ENCODE measurements at regions not wholly inside any gene's neighbourhood (a gene's known extent, or its start where the extent isn't known, plus 50 kb on each side); places are given as distances from the start of the nearest gene placed in this dataset.

DNA sequence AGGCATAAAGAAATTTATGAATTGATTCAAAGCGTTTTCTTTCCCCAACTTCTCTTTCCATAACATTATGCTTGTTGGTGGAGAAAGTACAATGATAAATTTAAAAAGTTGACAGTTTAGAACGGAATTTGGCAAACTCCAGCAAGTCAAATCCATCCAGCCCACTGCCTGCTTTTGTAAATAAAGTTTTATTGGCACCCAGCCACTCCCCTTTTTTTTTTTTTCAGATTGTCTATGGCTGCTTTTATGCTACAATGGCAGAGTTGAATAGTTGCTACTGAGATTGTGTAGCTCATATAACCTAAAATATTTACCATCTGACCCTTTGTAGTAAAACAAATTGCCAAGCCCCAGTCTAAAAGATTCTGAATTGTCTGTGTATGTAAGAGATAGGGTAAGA lies 112.8 kb upstream of the RBMS3 start:
- no peak for DNase-seq (ENCODE audit: low read depth)
- TF ChIP-seq, protein P1, sequence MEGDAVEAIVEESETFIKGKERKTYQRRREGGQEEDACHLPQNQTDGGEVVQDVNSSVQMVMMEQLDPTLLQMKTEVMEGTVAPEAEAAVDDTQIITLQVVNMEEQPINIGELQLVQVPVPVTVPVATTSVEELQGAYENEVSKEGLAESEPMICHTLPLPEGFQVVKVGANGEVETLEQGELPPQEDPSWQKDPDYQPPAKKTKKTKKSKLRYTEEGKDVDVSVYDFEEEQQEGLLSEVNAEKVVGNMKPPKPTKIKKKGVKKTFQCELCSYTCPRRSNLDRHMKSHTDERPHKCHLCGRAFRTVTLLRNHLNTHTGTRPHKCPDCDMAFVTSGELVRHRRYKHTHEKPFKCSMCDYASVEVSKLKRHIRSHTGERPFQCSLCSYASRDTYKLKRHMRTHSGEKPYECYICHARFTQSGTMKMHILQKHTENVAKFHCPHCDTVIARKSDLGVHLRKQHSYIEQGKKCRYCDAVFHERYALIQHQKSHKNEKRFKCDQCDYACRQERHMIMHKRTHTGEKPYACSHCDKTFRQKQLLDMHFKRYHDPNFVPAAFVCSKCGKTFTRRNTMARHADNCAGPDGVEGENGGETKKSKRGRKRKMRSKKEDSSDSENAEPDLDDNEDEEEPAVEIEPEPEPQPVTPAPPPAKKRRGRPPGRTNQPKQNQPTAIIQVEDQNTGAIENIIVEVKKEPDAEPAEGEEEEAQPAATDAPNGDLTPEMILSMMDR (IDR thresholded peaks at IDR 0.05; ENCODE audit: insufficient read depth, low read depth, low read length, missing control alignments) = no peak
- H3K4me3 ChIP-seq (ENCODE audit: low read length) = no peak overlapping the region

DNA sequence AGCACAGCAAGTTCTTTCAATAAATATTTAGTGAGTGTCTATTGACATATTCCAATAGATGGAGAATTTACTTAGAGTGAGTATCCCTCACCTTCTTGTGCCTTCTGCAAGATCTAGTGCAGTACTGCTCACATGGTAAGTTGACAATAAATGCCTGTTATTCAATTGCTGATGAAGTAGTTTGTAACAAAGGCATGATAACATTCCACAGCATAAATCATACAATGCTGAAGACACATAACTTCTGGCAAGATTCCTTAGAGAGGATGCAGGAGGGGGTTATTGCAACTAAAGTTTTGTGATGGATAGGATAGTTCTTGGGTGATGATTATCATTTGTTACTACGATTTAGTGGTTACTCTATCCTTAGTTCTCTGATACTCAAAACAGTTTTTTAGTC lies 112.2 kb upstream of the RBMS3 start:
- TF ChIP-seq, protein P1 (IDR thresholded peaks at IDR 0.05; ENCODE audit: insufficient read depth, low read depth, low read length, missing control alignments) = no peak
- no peak overlapping the region for H3K4me3 ChIP-seq (ENCODE audit: low read length)
- DNase-seq (ENCODE audit: low read depth) = no peak

DNA sequence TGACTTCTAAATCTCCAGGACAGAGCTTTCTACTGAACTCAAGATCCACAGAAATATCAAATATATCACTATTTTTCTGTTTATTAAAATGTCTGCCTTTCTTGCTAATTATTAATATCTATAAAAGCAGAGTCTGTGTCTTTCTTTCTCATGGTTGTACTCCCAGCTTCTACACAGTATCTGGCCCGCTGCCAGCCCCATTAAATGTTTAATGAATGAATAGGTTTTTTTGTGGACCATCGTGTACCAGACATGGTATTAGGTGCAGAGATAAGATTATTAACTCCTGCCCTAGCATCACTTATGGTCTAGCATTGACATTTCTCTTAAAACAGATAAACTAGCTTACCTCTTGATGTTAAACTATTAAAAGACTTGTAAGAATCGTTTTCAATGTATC lies 111.4 kb upstream of the RBMS3 start:
- DNase-seq (ENCODE audit: low read depth) = no peak
- TF ChIP-seq, protein P1 (IDR thresholded peaks at IDR 0.05; ENCODE audit: insufficient read depth, low read depth, low read length, missing control alignments) = no peak
- no peak overlapping the region for H3K4me3 ChIP-seq (ENCODE audit: low read length)

DNA sequence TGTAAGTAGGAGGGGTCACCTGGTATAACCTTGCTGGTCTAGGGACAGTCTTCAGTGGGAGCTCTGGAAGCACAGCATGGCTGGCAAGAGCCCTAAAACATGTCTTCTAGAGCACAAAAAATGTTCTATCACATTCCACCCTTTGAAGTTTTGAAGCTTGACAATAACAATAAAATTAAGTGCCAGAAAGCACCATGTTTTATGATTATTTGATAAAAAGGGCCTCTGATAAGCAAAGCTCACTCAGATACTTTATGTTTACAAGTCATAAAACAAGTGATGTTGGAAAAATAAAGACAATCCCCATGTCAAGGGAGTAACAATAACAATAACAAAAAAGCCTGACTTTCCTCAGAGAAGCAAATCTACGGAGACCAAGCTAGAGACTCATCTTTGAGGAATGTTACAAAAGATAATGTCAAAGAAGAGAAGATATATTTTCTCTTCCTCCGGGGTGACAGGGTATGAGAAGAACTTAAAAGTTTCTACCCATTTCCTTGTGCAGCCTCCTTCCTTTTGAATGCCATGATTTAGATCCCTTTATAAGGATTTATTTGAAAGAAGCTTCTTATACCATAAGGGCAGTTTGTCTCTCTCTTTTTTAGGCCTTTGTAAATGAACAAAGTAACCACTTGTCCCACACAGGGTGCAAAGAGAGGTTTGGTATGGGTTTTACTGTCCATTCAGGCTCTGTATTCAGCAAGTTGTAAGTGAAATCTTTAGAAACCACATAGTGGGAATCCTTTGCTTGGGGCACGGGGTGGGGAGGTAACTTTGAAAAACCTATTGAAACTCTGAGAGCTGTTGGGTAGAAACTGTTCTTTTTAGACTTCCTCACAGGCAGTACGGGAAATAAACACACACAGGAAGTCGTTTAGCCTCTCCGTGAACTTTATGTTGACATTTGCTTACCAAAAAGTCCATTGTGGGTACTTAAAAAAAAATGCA lies 109.6 kb upstream of the RBMS3 start:
- TF ChIP-seq, protein P1 (IDR thresholded peaks at IDR 0.05; ENCODE audit: insufficient read depth, low read depth, low read length, missing control alignments) = no peak
- DNase-seq (ENCODE audit: low read depth) = no peak
- no peak overlapping the region for H3K4me3 ChIP-seq (ENCODE audit: low read length)

DNA sequence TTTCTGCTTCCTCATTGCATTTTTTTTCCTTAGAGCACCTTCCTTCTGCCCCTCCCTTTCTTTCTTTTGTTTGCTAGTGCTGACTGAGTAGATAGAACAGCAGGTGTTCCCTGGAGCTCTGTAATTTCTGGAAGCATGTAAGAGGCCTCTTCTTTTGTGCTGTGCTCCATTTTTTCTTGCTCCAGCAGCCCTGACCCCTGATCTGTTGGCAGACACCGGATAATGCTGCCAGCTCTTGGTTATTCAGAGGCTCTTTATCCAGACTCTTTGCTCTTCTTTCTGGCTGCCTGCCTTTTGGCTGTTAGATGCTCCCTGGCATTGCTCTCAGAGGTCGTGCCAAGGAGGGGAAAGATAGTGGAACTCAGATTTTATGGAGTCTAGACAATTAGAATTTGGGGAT lies 104.4 kb upstream of the RBMS3 start:
- H3K4me3 ChIP-seq (ENCODE audit: low read length) = no peak overlapping the region
- no peak for DNase-seq (ENCODE audit: low read depth)
- TF ChIP-seq, protein P1 (IDR thresholded peaks at IDR 0.05; ENCODE audit: insufficient read depth, low read depth, low read length, missing control alignments) = no peak

DNA sequence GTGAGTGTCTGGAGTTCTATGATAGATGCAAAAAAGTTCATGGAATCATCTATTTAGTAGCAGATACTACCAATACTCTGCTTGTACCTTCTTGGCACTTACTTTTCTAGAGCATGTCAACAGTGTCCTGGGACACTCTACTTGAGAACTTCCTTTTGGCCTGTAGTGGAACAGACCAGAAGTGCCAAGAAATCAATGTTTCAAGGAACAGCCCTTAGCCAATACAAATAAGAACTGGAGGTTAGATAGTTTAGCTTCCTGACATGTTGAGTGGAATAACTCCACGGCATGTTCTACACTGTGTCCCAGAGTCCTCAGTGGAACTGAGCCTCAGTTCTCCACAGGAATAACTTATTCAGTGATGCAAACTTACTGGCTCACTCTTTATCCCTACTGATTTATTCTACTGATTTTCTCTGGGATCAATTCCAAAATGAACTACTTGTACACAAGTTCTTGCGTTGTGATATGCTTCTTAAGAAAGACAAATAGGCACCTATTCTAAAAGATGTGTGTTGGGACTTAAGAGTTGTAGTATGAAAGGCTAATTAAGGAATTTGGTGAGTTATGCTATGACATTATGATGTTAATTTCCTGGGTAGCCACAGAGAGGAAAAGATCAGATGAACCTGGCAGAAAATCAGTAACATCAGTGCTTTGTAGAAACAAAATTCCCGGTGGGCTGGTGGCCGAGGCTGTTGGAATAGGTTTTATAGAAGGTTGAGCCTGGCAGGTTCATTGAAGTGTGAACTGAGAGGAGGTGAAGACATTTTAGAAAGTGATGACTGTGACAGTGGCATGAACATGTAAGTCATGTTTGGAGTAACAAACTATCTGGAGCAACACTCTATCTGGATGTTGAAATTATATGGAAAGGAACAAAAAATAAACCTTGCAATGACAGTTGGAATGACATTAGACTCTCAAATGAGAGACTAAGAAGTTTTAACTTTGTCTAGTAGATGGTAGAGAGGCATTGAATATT lies 101.8 kb upstream of the RBMS3 start:
- no peak for DNase-seq (ENCODE audit: low read depth)
- TF ChIP-seq, protein P1 (IDR thresholded peaks at IDR 0.05; ENCODE audit: insufficient read depth, low read depth, low read length, missing control alignments) = no peak
- H3K4me3 ChIP-seq (ENCODE audit: low read length) = no peak overlapping the region

All from epithelial cell of esophagus (primary cell).